GM18867 (cell line): ENCODE measurements at regions not wholly inside any gene's neighbourhood (a gene's known extent, or its start where the extent isn't known, plus 50 kb on each side); places are given as distances from the start of the nearest gene placed in this dataset.
"Not testable (repeated sequence)": the region's sequence is repeated elsewhere in the genome, so short reads cannot be mapped to it uniquely, and the experiment has no call there.

Source experiments
- ATAC-seq: cut with Tn5 transposase; IDR thresholded peaks from one replicate; pipeline ENCODE4 v1.9.1; 2021; ENCODE audit warnings: mild to moderate bottlenecking, moderate library complexity; ENCODE audit not compliant: unreplicated experiment

DNA sequence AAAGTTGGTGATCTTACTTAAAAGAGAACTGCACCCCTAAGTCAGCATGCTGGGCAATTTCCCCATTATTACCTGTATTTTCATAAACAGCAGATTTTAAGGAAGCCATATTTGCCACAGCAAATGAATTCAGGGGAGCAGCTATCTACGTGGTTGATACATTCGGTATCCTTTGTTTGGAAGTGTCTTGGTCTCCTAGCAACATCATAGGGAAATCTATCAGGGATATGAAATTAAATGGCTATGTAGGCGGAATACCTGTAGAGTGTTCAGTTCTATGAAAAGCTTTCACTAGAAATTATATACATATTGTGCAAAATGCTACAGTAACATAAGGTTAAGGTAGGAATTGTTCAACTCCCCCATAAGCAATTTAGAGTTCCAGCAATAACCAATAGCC, 157.2 kb upstream of the EMCN start:
- no peak for ATAC-seq

DNA sequence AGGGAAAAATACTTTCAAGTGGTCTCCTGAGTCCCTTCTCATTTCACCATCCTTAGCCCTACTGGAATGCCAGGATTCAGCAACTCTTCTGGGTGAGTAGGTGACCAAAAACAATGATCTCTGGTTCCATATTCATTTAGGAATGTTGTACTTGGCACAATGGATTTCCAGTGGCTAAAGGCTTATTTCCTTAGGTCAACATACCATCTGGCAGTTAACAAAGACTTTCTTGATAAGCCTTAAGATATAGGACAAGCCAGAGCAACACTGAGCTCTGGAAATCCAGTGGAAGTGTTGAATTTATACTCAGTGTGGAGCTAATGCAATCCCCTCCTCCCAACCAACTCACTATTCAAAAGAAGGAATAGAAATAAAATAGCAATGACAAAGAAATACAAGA, 139.4 kb upstream of the EMCN start:
- no peak for ATAC-seq

DNA sequence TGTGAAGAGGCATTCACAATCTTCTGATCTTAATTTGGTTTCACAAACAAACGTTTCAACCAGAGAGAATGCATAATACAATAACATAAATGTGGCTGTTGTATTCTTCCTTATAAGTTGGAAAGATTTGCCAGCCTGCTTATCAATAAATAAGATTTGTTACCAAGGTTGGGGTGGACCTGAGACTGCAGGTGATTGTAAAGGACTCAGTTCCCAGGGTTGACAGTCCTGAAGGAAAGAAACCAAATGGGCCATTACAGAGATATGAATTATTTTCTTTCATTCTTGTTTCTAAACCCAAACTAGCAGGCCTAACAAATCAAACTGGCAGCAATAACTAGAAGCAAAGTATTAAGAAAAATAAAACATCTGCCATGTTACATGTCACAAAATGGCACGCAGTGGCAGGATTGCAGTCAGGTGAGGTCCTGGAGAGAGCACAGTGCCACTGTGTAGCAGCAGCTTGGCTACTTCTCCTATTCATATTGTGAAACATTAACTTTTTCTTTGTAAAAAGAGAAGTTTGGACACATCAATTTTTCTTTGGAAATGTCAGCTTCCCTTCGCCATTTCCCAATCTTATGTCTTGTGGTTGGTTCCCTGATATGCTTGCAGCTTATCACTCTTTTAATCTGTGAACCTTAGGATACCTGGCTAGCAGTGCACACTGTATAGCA, 133.8 kb upstream of the EMCN start:
- no peak for ATAC-seq

DNA sequence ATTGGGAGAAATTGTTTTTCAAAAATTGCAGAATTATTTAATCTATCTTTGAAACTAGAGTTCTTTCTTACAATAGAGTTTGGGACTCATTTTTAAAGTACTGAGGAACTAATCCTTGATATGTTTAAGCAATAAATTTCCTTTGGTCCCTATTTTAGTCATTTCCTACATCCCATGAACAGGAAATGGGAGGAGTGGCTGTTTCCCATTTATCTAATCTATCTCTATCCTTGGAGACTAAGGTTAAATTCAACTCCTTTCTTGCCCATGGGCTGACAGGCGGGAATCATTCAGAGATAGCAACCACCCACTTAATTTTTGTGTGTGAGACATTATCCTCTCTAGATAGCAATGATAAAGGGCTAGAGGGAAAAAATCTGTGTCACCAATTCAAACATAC, 131.6 kb upstream of the EMCN start:
- no peak for ATAC-seq

DNA sequence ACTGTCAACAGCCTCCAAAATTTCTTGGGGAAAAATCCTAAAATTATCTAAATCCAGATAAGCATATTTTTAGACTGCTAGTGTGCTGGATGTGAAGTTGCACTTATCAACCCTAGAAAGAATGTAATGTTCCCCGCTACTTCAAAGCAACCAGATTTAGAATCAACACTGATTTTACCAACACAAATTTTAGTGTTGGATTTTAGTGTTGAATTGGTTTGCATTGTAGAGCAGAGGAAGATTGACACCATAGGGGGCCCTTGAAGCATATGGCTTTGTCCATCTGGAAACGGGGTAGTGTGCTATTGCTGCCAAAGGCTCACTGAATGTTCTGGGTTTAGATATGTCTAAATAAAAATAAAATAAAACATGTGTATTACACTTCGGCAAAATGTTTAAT, 126.3 kb upstream of the EMCN start:
- no peak for ATAC-seq

DNA sequence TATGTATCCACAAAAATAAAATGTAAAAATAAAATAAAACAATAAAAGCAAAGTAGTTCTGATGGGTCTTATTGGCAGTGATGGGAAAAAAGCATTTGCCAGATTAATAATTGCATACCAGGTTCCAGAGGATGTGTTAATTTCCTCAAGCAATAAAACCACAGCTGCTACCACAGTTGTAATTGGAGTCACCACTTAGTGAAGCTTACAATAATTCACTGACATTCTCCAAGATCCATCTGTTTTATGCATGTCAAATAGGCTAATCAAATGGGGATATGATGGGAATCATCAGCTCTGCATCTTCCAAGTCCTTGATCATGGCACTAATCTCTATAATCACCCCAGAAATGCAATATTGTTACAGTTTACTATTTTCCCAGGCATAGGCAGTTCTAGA, 123.5 kb upstream of the EMCN start:
- no peak for ATAC-seq

DNA sequence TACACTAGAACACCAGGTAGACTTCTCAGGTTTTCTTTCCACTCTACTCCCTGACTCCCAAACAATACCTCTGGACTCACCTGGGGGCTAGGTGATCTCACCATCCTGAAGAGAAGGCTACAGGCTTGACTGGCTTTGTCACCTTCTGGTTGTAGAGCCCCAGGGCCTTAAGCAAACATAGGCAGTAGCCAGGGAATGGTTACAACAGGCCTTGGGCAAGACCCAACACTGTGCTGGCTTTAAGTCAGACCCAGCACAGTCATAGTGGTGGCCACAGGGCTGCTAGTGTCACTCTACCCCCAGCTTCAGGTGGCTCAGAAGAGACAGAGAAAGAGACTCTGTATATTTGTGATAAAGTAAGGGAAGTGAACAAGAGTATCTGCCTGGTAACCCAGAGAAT, 118.1 kb upstream of the EMCN start:
- no peak for ATAC-seq

DNA sequence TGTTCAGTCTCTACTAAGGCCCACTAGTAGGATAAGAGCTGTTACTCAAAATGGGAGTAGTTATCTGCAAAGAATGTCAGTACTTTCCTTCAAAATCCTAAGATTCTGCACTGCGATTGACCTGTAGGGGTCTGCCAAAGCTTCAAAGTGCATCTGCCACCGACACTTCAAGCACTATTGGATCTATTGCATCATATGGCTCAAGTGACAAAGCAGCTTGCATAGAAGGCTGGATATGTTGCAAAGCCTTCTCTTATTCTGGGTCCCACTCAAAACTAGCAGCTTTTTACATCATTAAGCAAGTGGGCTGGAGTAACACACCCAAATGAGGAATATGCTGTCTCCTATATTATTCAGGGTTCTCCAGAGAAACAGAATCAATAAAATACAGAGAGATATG, 115.4 kb upstream of the EMCN start:
- ATAC-seq = no peak

DNA sequence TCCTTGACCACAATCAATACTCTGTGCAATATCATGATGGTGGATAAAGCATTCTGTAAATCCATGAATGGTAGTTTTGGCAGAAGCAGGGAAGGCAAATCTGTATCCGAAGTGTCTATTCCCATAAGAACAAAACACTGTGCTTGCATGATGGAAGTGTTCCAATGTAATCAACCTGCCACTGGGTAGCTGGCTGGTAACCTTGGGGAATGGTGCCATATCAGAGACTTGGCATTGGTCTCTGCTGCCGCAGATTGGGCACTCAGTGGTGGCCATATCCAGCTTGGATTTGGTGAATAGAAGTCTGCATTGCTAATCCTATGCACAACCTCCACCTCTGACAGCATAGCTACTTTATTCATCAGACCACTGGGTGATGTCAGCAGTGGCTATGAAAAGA, 114.3 kb upstream of the EMCN start:
- ATAC-seq = no peak

DNA sequence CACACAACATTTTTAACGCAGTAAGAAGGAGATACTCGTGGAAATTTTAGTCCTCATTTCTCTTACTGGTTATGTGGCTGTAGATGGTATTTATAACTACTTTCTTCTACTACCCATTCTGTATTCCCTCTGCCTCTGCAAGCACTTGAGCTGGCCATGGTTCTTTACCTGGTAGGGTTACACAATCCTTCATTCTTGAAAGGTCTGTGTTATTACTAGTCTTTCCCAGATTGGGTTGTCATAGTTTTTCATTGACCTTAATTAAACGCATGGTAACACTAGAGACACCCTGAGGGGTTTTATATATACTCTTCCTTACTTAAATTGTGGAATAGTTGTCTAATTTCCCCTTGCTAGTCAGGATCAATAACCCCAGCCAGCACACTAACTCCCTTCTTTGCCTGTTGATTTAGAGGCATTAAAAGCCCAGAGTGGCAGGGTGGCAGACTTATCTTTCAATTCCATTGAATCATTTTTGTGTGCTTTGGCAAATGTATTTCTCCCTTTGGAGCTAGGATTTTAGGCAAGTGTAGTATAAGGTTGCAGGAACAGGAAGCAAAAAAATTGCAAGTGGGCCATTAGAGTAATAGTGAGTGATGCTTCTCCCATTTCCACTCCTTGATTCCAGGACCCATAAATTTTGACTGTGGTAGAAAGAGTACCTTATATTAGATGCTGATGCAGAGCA, 113.6 kb upstream of the EMCN start:
- no peak for ATAC-seq

DNA sequence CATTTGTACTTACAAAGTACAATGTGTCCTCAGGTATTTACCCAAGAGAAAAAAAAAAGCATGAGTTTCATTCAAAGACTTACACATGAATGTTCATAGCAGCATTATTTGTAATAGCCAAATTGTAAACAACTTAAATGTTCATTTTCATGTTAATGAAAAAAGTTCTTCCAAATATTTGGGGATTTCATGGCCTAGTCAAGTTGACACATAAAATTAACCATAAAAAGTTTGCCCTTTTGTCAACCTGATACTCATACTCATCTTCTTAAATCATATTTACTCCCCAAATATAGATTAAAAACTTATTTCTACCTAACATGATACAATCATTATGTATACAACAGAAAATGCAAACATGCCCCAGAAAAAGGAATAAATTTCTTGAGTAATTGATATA, 112.5 kb upstream of the EMCN start:
- no peak for ATAC-seq

DNA sequence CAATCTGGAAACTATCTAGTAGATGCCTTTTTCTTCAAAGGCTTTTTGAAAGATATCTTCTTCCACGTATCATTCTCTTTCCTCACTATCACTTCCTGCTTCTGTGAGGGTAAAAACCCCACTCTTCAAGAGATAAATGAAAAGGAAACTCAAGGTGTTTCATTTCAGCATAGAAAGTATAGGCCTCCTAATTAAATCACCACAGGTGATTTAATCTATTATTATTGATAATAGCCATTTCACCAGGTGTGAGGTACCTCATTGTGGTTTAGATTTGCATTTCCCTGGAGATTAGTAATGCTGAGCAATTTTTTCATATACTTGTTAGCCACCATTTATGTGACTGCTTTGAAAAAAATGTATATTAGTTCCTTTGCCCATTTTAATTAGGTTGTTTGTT, 92.0 kb upstream of the EMCN start:
- ATAC-seq = no peak

DNA sequence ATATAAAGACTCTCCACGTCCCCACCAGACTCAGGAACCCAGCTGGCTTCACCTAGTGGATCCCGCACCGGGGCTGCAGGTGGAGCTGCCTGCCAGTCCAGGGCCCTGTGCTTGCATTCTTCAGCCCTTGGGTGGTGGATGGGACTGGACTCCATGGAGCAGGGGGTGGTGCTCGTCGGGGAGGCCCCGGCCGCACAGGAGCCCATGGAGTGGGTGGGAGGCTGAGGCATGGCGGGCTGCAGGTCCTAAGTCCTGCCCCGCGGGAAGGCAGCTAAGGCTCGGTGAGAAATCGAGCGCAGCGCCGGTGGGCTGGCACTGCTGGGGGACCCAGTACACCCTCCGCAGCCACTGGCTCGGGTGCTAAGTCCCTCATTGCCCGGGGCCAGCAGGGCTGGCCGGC, 90.8 kb upstream of the EMCN start:
- ATAC-seq = not testable (repeated sequence)

DNA sequence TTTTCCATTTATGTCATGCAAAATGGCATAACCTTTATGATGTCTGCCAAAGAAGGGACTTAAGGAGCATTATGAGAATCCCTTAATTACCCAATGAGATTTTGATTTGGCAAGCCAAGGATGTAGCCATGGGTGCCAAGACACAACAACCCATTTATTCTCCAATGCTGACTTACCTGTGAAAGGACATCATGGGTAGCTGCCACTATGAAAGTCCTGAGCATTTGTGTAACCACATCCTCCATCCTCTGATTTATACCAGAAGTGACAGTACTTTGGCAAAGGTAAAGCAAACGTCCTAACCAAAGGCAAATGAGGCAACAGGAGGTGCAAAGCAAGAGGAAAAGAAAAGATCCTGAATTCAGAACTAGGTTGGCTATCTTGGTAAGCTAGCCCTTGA, 87.3 kb upstream of the EMCN start:
- no peak for ATAC-seq

DNA sequence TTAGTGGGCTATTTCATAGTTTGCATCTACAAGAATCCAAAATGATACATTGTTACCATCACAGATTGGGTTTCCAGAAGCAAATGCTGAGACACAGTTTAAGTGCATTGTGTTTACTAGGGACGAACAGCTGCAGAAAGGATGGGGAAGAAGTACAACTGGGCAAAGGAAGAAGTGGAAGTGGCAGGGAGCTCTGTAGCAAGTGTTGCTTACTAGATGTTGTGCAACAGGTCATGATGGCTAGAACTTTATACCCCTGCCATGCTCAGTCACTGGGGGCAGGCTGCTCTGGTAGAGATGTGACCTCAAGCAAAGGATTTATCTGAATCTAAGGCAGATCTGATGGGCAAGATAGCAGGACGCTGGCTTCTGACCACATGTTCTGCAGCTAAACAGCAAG, 76.1 kb upstream of the EMCN start:
- ATAC-seq = no peak

DNA sequence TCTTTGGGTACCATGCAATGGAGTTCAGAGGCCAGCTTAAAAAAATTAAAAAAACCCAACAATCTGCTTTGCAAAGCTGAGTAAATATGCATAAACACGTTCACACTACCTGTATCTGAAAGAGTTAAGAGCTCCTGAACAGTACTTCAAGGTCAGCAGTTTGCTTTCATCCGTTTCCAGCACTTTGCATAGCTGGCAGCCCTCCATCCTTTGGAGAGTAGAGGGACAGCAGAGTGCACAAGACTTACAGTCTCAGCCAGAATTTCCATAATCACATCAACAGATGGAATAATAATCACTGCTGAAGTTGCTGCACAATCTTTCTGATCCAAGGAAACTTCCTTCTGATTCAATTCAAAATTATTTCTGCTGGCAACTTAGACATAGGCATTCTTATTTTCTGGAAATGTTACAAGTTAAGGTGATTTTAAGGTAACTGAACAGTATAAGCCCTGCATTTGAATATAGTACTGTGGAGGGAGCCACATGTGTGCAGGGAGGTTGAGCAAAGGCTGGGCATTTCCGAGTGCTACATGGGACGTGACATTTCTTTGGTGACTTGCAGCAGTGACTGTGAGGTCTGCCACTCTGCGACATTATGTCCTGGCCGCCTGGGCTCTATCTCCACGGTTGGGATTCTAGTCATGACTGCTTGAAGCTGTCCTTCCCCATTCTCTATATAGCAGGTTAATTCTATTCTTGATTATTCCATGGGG, 73.5 kb upstream of the EMCN start:
- ATAC-seq = no peak

DNA sequence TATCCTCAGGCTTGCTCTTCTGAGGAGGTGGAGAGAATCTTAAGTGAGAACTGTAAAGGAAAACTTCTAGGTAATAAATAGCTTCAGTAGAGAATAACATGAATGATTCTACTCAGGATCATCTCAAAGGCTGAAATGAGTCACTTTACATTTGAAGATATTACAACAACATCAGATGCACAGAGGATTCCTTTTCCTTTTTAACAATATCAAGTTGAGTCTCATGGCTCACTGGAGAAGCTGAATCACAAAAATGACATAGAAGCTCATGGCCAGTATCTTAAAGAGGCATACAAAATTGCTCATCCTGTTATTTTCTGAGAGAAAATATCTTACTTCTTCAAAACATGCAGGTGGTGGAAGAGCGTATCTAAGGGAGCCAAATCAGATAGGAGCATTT, 72.5 kb upstream of the EMCN start:
- no peak for ATAC-seq

DNA sequence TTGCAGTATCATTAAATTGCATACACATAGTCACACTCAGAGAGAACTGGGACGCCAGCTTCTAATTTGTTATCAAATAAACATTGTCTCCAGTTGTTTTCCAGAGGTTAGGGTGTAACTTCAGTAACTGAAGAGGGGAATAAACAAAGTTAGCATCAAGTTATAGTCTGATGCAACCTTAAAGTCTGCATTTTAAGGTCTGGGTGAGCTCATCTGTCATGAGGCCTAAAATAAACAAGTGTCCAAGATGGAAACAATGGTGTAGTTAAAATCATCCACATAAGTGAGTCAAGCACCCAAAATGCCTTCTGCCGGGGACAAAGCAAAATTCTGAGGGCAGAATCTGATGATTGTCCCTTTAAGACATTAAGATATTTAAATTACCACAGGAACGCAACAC, 70.3 kb upstream of the EMCN start:
- ATAC-seq = no peak

DNA sequence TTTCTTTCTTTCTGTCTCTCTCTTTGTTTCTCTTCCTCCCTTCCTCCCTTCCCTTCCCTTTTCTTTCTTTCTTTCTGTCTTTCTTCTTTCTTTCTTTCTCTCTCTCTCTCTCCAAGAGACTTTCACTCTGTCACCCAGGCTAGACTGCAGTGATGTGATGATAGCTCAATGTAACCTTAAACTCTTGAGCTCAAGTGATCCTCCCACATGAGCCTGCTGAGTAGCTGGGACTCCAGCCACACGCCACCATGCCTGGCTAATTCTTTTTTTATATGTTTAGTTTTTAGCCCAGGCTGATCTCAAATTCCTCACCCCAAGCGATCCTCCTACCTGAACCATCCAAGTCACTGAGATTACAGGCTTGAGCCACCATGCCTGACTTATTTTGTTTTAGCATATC, 64.3 kb upstream of the EMCN start:
- ATAC-seq = no peak

DNA sequence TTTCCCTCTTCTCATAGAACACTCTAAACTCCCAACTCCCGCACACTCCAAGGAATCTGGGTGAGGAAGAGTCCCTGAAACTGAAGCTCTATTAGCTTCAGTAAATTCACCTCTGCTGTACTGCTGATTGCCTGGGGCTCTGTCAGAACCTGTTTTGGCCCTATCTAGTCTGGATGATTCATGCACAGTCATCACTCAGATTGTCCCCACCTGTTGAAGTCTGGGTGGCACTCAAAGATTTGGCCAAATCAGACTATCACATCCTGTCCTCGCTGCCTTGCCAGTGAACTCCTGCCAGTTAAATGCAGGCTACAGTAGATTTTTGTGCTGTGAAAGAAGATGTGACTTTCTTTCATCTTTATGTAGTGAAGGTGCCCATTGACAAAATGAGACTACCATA, 63.5 kb upstream of the EMCN start:
- no peak for ATAC-seq

DNA sequence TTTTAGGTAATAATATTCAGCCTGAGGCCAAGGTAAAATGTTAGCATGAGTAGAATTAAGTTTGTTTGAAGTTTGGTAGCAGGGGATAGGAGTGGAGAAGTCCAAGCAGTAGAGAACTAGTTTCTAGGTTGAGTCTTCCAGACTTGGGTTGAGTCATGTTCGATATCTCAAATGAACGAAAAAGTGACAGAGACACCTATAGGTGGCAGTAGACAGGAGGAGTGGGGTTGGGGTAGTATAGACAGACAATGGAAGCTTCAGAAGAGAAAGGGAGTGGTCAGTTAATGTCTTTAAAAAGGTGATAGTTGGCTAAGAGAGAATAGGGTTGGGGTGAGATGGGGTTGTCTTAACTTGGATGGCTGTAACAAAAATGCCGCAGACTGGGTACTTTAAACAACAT, 58.7 kb upstream of the EMCN start:
- ATAC-seq = no peak

DNA sequence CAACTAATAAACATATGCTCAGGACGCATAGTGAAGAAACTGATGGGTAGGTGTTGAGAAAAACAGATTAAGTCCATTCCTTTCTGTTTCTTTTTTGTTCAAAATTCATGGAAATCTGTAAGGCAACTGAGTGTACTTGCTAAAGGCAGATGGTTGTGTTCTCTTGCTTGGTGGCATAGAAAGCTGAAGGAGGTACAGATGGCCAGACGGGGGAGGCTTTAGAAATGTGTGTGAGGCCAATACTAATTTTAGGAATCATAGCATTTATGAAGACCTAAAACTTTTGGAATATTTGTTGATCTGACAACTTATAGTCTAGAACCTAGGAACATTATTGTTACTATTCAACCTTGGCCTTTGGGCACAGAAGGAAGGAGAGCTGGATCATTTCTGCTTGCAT, 56.8 kb upstream of the EMCN start:
- ATAC-seq = no peak
